Activated CD4-positive, alpha-beta memory T cell treated with anti-CD3 and anti-CD28 coated beads, Interleukin-2, amount 10 ng/mL, durations not matched to agents 7 days and 5 days (primary cell): ENCODE measurements at regions not wholly inside any gene's neighbourhood (a gene's known extent, or its start where the extent isn't known, plus 50 kb on each side); places are given as distances from the start of the nearest gene placed in this dataset.

ENCODE experiments used
- CTCF ChIA-PET: fragments of 350-600 bp; sonication (Branson Sonifier 250); formaldehyde crosslinking; loops from one replicate; lab custom pipeline; 2021; ENCODE audit warnings: antibody characterized with exemption, inconsistent platforms; lab: Charles Lee
- POLR2A ChIA-PET: fragments of 350-600 bp; sonication (Branson Sonifier 250); formaldehyde crosslinking; loops from one replicate; lab custom pipeline; 2021; ENCODE audit warnings: antibody characterized with exemption; lab: Charles Lee
- DNase-seq: peaks from one replicate; pipeline ENCODE4 v3.0.0-alpha.2; 2020
- H3K27ac Mint-ChIP-seq: one replicate; pipeline ENCODE4 v1.8.0; 2021; ENCODE audit warnings: mild to moderate bottlenecking, mixed read lengths
- H3K27me3 Mint-ChIP-seq: one replicate; pipeline ENCODE4 v1.8.0; 2021; ENCODE audit warnings: mixed read lengths
- H3K36me3 Mint-ChIP-seq: one replicate; pipeline ENCODE4 v1.8.0; 2021; ENCODE audit warnings: low read depth, mixed read lengths
- H3K4me1 Mint-ChIP-seq: one replicate; pipeline ENCODE4 v1.8.0; 2021; ENCODE audit warnings: mixed read lengths
- H3K4me3 Mint-ChIP-seq: one replicate; pipeline ENCODE4 v1.8.0; 2021; ENCODE audit warnings: mild to moderate bottlenecking, mixed read lengths
- H3K9me3 Mint-ChIP-seq: one replicate; pipeline ENCODE4 v1.8.0; 2021; ENCODE audit warnings: mixed read lengths

DNA sequence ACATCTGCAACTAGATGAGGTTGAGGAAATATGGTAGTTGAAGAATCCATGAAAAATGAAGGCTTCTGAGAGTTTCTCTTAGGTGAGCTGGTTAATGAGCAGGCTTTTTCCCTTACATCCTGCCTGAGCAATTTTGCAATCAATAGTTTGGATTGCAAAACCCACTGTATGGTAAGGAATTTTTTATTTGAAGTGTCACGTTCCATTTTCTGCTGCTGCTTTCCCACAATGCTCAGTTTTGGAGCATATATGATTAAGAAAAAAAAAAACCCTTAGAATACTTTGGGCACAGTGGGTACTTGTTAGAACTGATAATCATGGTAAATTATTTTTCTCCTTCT is 144.2 kb downstream of the PCSK1 start:
- Mint-ChIP-seq H3K4me1 (peaks cover 4% of the 10 kb centered on the region), H3K27ac (no peak overlapping the region), H3K9me3 (peaks cover 9% of the 10 kb centered on the region), H3K27me3 (no peaks in the 10 kb centered on the region), H3K36me3 (peaks cover 8% of the 10 kb centered on the region), H3K4me3 (no peak overlapping the region)
- no peak for DNase-seq
- CTCF ChIA-PET = no interaction called here
- POLR2A ChIA-PET = no interaction called here

DNA sequence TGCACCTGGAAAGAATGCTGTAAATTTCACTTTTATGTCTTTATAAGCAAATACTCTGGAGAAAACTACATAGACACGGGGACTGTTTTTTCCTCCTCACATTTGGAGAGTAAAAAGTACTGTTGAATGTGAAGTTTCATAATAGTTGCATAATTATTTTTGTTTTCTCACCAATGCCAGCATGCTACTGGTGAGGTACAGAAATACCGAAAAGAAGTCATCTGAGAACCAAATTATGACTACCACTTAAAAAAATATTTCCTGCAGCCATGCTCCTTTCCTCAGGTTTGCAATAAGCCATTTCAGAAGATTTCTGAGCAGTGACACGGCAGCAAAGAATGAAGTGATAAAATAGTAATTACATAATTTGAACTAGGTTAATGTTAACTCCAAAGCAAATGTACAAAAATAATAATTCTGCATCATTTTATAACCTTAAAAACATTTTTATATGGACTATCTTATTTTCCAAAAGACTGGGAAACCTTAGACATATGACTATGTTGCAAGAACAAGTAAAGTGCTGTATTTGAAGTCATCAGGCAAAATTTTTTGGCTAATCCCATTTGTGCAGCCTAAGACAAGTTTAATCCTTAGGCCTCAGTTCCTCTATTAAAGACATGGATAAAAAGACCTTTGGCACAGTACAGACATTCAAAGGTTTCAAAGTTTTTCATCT is 144.7 kb downstream of the PCSK1 start:
- no peak overlapping the region for H3K4me3 Mint-ChIP-seq
- H3K27ac Mint-ChIP-seq = no peak overlapping the region
- H3K4me1 Mint-ChIP-seq = peaks cover 4% of the 10 kb centered on the region
- peaks cover 10% of the 10 kb centered on the region for H3K9me3 Mint-ChIP-seq
- ChIA-PET CTCF (interaction anchor here (0.9 kb wide), 1 partner anchor 35 kb away, joined by 3 read pairs; no protein-coding TSS in a partner anchor), POLR2A (no interaction called here)
- no peaks in the 10 kb centered on the region for H3K27me3 Mint-ChIP-seq
- peaks cover 8% of the 10 kb centered on the region for H3K36me3 Mint-ChIP-seq
- no peak for DNase-seq

DNA sequence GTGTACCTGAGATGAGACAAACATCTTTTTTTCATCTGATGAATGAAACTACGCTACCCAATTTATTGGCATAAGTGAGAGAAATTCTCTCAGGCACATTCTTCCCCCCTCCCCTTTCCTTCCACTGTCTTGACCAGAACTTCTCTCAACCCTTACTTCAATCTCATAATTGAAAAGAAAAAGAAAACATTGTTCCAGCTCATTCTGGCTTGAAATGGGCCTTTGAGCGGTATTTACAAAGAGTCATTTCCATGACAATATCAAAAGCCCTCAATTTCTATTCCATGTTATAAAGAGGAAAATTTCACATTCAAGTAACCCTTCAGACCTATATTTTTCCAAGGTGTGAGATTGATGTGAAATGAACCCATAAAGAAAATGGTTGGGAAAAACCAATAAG is 145.9 kb downstream of the PCSK1 start:
- peaks cover 8% of the 10 kb centered on the region for H3K36me3 Mint-ChIP-seq
- H3K27me3 Mint-ChIP-seq = no peaks in the 10 kb centered on the region
- H3K27ac Mint-ChIP-seq = no peak overlapping the region
- H3K4me3 Mint-ChIP-seq = no peak overlapping the region
- peaks cover 14% of the 10 kb centered on the region for H3K9me3 Mint-ChIP-seq
- H3K4me1 Mint-ChIP-seq = peaks cover 4% of the 10 kb centered on the region
- CTCF ChIA-PET = interaction anchor here (0.9 kb wide), 1 partner anchor 36 kb away, joined by 3 read pairs; no protein-coding TSS in a partner anchor
- no peak for DNase-seq
- POLR2A ChIA-PET = no interaction called here

DNA sequence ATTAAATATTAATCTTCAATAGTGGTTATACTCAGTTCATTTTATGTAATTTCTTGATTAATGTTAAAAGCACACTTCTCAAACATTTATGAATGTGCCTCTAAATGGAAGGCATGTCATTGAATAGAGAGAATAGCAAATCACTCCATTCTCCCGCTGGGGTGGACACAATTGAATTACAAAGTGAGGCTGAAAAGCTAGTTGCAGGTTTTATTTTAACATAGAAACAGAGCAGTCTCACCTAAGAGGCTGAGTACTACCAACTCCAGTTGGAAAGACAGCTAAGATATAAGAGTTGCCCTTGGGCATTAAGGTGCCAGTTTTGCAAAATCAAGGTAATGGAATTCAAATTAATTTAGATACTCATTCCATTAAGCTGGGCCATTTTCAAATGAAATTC is 147.2 kb downstream of the PCSK1 start:
- Mint-ChIP-seq H3K4me3 (no peak overlapping the region), H3K36me3 (peaks cover 8% of the 10 kb centered on the region), H3K27me3 (no peaks in the 10 kb centered on the region), H3K4me1 (peaks cover 12% of the 10 kb centered on the region), H3K9me3 (peaks cover 9% of the 10 kb centered on the region), H3K27ac (no peak overlapping the region)
- DNase-seq = no peak
- ChIA-PET CTCF (no interaction called here), POLR2A (no interaction called here)

DNA sequence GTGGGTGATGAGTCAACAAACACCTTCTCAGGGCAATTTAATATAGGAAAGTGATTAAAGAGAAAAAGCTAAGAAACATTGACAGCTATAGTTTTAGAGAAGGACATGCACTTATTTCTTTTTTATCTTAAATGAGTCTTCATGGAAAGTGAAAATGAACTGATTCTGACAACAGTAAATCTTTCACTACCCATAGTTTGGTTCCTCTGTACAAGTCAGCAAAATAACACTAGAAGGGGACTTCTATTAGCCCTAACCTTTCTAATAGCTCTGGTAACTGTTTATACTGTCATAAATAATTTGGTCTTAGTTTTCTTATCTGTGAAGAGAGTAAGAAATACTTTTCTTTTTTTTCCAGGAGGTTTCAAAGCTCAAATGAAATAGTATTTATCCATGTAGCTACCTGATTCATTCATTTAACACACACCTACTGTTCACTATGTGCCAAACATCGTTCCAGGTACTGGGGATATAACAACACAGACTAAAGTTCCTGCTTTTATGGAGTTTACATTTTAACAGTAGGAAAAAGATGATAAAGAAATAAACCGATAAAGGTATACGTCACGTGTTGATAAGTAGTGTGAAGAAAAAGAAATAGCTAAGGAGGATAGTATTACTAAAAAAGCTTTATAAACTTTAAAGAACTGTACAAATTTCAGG is 148.2 kb downstream of the PCSK1 start:
- POLR2A ChIA-PET = no interaction called here
- H3K4me1 Mint-ChIP-seq = peaks cover 22% of the 10 kb centered on the region
- no peaks in the 10 kb centered on the region for H3K27me3 Mint-ChIP-seq

DNA sequence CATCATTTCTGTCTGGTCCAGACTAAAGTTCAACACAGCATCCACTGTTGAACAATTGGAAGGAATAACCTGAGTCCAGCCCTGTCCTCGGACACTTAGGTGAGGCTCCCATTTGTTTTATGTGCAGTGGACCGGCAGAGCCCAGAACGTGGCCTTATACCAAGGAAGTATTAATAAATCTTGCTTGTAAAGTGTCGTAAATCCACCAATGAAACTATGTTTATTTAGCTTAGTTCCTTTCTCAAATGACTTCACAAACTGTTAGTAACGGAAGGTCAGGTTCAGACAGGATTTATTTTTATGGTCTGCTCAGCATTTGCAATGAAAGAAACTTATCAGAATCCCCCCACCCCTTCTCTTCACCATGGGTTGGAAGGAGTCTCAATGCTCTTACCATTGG is 149.5 kb downstream of the PCSK1 start:
- no peak for DNase-seq
- H3K4me3 Mint-ChIP-seq = no peak overlapping the region
- no peak overlapping the region for H3K27ac Mint-ChIP-seq
- ChIA-PET POLR2A (no interaction called here), CTCF (no interaction called here)
- H3K27me3 Mint-ChIP-seq = no peaks in the 10 kb centered on the region
- peaks cover 5% of the 10 kb centered on the region for H3K9me3 Mint-ChIP-seq
- H3K4me1 Mint-ChIP-seq = peaks cover 34% of the 10 kb centered on the region
- H3K36me3 Mint-ChIP-seq = peaks cover 5% of the 10 kb centered on the region

More for the DNA sequence above, 148.2 kb downstream of the PCSK1 start:
- Mint-ChIP-seq H3K27ac (no peak overlapping the region), H3K9me3 (peaks cover 9% of the 10 kb centered on the region), H3K36me3 (peaks cover 8% of the 10 kb centered on the region), H3K4me3 (no peak overlapping the region)
- DNase-seq = no peak
- CTCF ChIA-PET = no interaction called here

DNA sequence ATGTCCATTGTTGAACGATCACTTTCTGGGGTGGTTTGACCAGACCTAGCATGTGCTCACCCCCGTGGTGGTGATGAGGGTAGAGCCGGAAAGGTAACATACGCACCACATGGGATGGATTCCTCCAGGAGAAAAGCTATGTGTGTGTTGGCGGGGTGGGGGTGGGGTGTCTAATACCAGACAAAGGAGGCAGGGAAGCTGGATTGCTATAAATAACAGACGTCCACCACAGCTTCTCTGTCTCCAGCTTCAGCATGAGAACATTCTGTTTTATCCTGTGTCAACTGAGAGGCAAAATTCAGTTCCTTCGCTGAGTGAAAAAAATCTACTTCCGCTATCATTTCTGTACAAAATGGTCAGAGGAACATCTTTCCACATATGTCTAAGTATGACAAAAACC is 151.0 kb downstream of the PCSK1 start:
- DNase-seq = no peak
- Mint-ChIP-seq H3K27me3 (no peaks in the 10 kb centered on the region), H3K4me3 (no peak overlapping the region), H3K36me3 (peaks cover under 1% of the 10 kb centered on the region), H3K4me1 (peaks cover 39% of the 10 kb centered on the region), H3K9me3 (peaks cover 5% of the 10 kb centered on the region), H3K27ac (no peak overlapping the region)
- ChIA-PET CTCF (no interaction called here), POLR2A (no interaction called here)

DNA sequence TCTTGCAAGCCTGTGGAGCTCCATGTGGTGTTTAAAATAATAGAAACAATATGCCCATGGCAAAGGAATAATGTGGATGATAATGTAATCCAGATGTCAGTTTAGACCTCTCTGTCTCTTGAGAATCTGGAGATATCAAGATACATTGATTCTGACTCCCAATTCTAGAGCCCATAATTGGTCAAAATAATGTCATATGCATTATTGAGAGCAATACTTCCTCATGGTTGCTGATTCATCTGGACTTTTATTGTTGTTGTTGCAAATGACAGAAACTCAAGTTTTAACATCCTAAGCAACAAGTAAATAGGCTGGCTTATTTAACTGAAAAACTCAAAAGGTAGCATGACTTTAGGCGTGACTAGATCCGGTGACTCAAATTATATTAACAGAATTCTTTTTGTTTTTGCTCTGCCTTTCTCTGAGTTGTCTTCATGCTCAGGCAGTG is 152.1 kb downstream of the PCSK1 start:
- Mint-ChIP-seq H3K36me3 (no peaks in the 10 kb centered on the region), H3K27ac (peak overlapping the region; percentile 74), H3K27me3 (no peaks in the 10 kb centered on the region), H3K4me1 (peaks cover 39% of the 10 kb centered on the region), H3K9me3 (peaks cover 5% of the 10 kb centered on the region), H3K4me3 (no peak overlapping the region)
- DNase-seq = no peak
- ChIA-PET CTCF (no interaction called here), POLR2A (no interaction called here)

DNA sequence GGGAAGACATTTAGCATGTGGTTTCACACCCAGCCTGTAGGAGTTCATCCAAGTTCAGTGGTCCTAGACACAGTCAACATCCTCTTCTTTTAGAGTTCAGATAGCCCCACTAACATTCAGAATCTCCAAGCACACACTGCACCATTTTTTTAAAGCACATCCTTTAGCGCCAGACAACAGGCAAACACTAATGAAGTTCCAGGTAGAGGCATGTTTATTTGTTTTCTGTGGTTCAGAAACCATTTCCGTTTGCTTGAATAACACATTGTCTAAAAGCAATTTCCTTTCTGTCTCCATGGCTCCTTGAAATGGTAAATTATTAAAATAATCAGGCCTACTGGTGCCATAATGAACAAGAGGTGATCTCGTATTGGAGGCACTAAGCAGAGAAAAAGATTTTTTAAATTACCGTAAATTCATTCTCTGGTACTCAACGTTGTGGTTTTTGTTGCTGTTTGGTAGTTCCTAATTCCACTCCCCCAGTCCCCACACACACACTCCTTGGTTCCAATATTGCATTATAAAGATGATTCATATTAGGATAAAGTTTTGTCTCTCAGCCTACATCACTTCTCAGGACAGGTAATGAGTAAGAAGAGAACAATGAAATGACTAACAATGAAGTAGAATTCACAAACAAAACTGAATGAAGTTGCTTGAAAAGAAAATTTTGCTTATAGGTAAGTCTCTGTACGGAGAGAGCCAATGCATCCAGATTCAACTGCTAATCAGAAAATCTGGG is 153.1 kb downstream of the PCSK1 start:
- Mint-ChIP-seq H3K36me3 (no peaks in the 10 kb centered on the region), H3K4me3 (peak overlapping the region; percentile 14), H3K9me3 (peaks cover 5% of the 10 kb centered on the region), H3K4me1 (peaks cover 39% of the 10 kb centered on the region), H3K27ac (peak overlapping the region; percentile 74), H3K27me3 (peaks cover 3% of the 10 kb centered on the region)
- ChIA-PET POLR2A (no interaction called here), CTCF (interaction anchor here (0.7 kb wide), 1 partner anchor 53 kb away, joined by 4 read pairs; no protein-coding TSS in a partner anchor)
- no peak for DNase-seq

DNA sequence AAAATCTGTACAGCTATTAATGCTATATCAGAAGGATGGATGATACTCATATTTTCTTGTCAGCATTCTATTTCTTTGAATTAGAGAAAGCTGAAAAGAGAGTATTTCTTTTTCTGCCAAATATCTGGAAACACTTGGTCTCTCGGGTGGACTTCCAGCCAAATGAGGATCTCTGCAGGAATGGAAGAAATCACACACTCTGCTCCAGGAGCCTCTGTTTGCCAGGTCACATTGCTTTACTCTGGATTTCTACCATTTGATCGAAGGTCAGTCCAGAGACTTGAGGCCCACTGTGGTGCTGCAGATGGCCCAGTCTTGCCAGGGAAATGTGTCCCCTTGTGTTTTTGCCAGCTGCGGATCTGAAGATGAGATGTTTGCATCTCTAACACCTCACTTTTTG is 154.1 kb downstream of the PCSK1 start:
- ChIA-PET CTCF (no interaction called here), POLR2A (no interaction called here)
- H3K36me3 Mint-ChIP-seq = no peaks in the 10 kb centered on the region
- no peak for DNase-seq
- peak overlapping the region; percentile 36 for H3K27ac Mint-ChIP-seq
- H3K4me3 Mint-ChIP-seq = no peak overlapping the region
- H3K9me3 Mint-ChIP-seq = peaks cover 5% of the 10 kb centered on the region
- H3K27me3 Mint-ChIP-seq = peaks cover 3% of the 10 kb centered on the region
- peaks cover 36% of the 10 kb centered on the region for H3K4me1 Mint-ChIP-seq

DNA sequence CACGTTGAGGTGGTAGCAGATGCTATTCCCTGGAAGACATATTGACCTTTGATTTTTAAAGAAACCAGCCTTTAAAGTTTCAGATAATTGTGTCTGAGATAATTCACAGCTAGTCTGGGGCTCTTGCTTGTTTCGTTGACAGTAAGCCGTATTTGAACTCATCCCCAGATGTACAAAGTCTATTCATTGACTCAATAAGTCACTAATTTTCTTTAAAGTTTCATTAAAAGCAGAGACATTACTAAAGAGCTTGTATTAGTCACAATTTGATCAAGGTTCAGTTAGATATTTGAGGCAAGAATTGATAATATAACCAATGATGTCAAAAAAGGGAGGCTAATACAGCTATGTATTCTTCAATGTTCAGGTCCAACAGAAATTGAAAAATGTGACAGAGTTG is 158.0 kb downstream of the PCSK1 start:
- H3K4me3 Mint-ChIP-seq = no peak overlapping the region
- H3K27ac Mint-ChIP-seq = no peak overlapping the region
- H3K4me1 Mint-ChIP-seq = peaks cover 20% of the 10 kb centered on the region
- ChIA-PET POLR2A (no interaction called here), CTCF (no interaction called here)
- H3K9me3 Mint-ChIP-seq = peaks cover 11% of the 10 kb centered on the region
- peaks cover 3% of the 10 kb centered on the region for H3K27me3 Mint-ChIP-seq
- H3K36me3 Mint-ChIP-seq = no peaks in the 10 kb centered on the region
- no peak for DNase-seq

DNA sequence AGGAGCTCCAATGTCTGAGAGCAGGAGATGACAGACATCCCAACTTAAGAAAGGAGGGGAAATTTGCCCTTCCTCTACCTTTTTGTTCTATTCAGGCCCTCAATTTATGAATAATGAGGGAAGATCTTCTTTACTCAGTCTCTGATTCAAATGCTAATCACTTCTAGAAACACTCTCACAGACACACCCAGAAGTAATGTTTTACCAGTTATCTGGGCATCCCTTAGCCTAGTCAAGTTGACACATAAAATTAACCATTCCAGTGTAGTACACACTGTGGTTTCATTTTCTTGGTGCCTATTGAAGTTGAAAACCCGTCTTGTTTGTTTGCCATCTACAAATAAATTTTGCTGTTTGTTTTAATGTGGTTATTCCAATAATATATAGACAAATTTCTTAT is 167.6 kb downstream of the PCSK1 start:
- no peaks in the 10 kb centered on the region for H3K36me3 Mint-ChIP-seq
- no peak for DNase-seq
- H3K27ac Mint-ChIP-seq = no peak overlapping the region
- POLR2A ChIA-PET = no interaction called here
- H3K9me3 Mint-ChIP-seq = peaks cover 21% of the 10 kb centered on the region
- CTCF ChIA-PET = no interaction called here
- H3K4me3 Mint-ChIP-seq = no peak overlapping the region
- peaks cover 7% of the 10 kb centered on the region for H3K27me3 Mint-ChIP-seq
- no peaks in the 10 kb centered on the region for H3K4me1 Mint-ChIP-seq

DNA sequence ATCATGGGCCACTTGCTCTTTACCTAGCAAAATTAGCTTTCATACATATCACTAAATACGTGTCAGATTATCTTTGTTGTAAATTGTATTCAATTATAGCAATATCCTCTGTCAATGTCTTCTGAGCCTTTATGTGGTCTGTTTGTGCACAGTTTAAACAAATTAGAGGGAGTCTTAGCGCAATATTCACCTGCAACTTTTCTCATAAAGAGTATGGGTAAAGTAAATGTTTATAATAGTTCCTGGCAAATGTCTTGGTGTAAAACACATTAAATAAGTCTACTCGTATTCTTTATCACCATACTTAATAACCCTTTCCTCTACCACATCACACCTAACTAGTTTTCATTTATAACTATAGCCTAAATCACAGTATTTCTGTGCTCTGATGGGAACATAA is 169.0 kb downstream of the PCSK1 start:
- H3K36me3 Mint-ChIP-seq = no peaks in the 10 kb centered on the region
- H3K27me3 Mint-ChIP-seq = peaks cover 7% of the 10 kb centered on the region
- CTCF ChIA-PET = no interaction called here
- H3K4me1 Mint-ChIP-seq = peaks cover 6% of the 10 kb centered on the region
- POLR2A ChIA-PET = no interaction called here
- no peak for DNase-seq
- peaks cover 15% of the 10 kb centered on the region for H3K9me3 Mint-ChIP-seq
- H3K27ac Mint-ChIP-seq = no peak overlapping the region
- H3K4me3 Mint-ChIP-seq = no peak overlapping the region
